ENCODE measurements at regions not wholly inside any gene's neighbourhood (a gene's known extent, or its start where the extent isn't known, plus 50 kb on each side); places are given as distances from the start of the nearest gene placed in this dataset.
"Not testable (repeated sequence)": the region's sequence is repeated elsewhere in the genome, so short reads cannot be mapped to it uniquely, and the experiment has no call there.

DNA sequence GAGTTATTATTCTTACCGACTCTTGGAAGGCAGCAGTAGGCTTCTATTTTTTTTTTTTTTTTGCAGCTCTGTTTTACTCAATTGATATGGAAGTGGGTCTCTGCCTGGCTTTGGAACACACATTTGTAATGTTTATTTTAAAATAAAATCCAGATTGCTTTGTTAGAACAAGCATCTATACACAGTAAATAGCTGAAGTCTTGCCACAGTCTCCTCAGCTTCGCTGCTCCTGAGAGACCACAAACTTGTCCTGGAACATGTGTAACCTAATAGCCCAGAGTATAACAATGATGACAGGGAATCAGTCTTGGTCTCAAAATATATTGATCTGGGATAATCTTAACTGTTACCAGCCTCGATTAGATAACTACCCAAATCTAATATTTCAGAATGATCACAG is 299.8 kb upstream of the NOX3 start:
- no peak overlapping the region for H3K27ac ChIP-seq (ENCODE audit: low read depth, low read length)
- 33 to 44% (median 36%) methylated on average over 3 of the region's 3 CpGs for WGBS, 3 donors

- H3K27ac ChIP-seq (ENCODE audit: low read depth, low read length) = not testable (repeated sequence)
- WGBS, 3 donors = 39 to 80% (median 76%) methylated on average over 3 of the region's 3 CpGs
Measured at GRCh38 chr6:155748778-155749177, 293.1 kb upstream of the NOX3 start.

GRCh38 chr6:155747491-155747890 is 291.9 kb upstream of the NOX3 start:
- WGBS, 3 donors = 48 to 82% (median 80%) methylated on average over 3 of the region's 3 CpGs

DNA sequence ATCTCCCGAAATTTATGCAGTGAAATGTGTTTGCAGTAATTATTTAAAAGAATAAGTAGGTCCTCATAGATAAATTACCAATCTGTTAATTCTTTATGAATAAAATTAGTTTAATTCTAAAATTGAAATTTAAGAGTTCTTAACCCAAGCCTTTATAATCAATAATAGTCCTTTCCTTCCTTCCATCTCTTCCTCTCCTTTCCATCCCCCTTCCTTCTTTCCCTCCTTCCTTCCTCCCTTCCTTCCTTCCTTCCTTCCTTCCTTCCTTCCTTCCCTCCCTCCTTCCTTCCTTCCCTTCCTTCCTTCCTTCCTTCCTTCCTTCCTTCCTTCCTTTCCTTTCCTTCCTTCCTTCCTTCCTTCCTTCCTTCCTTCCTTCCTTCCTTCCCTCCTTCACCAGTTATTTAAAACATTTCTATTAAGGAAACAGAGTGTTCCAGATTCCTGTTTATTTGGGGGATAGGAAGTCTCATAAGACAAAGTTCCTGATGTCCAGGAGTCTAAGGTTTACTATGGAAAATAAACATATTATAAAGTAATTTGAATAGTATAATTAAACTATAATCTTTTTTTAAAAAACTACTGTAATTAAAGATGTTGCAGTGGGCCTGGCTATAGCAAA is 285.3 kb upstream of the NOX3 start:
- 81 to 84% (median 82%) methylated on average over 1 of the region's 1 CpG for WGBS, 3 donors
- no peak overlapping the region for H3K27ac ChIP-seq (ENCODE audit: low read depth, low read length)

More at GRCh38 chr6:155747491-155747890, 291.9 kb upstream of the NOX3 start:
- no peak overlapping the region for H3K27ac ChIP-seq (ENCODE audit: low read depth, low read length)

- WGBS, 3 donors = 78 to 84% (median 82%) methylated on average over 3 of the region's 3 CpGs
- no peak overlapping the region for H3K27ac ChIP-seq (ENCODE audit: low read depth, low read length)
Measured at GRCh38 chr6:155738602-155739105, 283.0 kb upstream of the NOX3 start.

DNA sequence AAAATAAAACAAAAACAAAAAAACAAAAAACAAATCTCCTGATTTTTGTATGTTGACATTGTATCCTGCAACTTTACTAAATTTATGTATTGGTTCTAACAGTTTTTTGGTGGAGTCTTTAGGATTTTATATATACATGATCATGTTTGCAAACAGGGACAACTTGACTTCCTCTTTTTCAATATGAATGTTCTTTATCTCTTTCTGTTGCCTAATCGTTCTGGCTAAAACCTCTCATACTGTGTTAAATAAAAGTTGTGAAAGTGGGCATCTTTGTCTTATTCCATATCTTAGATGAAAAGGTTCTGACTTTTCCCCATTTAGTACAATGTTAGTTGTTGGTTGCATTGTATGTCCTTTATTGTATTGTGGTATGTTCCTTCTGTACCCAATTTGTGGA is 261.7 kb upstream of the NOX3 start:
- 47 to 59% (median 52%) methylated on average over 1 of the region's 1 CpG for WGBS, 3 donors
- H3K27ac ChIP-seq (ENCODE audit: low read depth, low read length) = no peak overlapping the region

DNA sequence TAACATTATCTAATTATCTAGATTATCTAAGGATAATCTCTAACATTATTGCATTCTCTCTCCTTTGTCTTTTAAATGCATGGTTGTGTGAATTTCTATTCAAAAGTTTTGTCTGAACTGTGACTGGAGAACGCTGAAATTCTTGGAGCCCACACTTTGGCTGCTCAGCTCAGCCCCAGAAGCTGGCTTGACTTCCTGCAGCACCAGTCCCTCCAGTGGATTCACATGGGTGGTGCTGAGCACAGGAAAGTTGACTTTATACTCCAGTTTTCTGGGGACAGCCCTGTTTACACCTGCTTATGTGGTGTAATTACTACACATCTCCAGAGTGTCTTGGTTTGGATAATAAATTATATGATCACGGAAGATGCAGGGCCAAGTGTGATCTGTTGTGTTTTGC is 255.1 kb upstream of the NOX3 start:
- WGBS, 3 donors = 41 to 64% (median 58%) methylated on average over 2 of the region's 2 CpGs
- no peak overlapping the region for H3K27ac ChIP-seq (ENCODE audit: low read depth, low read length)

GRCh38 chr6:155709262-155709661 is 253.6 kb upstream of the NOX3 start:
- 94 to 97% (median 96%) methylated on average over 10 of the region's 10 CpGs for WGBS, 3 donors

DNA sequence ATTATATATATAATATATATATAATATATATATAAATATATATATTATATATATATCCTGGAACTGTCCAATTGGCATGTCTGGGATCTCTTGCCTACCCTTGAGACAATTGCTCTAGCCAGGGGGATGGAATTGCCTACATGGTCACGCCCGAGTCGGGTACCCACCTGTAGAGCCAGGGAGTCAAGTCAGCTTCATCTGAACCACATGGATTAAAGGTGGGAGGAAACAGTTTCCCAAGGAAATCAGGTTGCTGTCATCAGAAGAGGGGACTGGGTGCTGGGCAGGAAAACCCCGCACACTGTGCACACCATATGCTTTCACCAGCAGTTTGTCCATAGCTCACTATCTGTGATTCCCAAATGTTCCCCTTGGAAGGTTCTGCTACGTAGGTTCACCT is 252.5 kb upstream of the NOX3 start:
- WGBS, 3 donors = 93 to 97% (median 96%) methylated on average over 5 of the region's 5 CpGs
- no peak overlapping the region for H3K27ac ChIP-seq (ENCODE audit: low read depth, low read length)

More at GRCh38 chr6:155709262-155709661, 253.6 kb upstream of the NOX3 start:
- no peak overlapping the region for H3K27ac ChIP-seq (ENCODE audit: low read depth, low read length)

DNA sequence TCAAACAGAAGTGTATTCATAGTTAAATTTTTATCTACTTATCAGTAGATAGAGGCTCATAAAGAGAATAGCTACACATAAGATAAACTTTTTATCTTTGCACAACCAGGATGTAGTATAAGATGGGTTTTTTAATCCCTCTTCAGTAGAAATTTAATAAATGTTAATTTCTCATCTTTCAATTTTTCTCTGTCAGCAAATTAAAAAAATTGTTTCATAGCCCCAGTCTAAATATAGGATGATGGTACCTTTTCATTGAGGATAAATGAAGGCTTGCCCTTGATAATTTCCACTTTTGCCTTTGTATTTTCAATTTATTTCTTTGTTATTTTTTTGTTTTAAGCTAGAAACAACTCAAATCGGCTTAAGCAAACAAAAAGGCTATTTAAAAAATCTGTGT is 251.2 kb upstream of the NOX3 start:
- H3K27ac ChIP-seq (ENCODE audit: low read depth, low read length) = no peak overlapping the region
- WGBS, 3 donors = 91 to 100% (median 91%) methylated on average over 1 of the region's 1 CpG

- no peak overlapping the region for H3K27ac ChIP-seq (ENCODE audit: low read depth, low read length)
- WGBS, 3 donors = 52 to 73% (median 59%) methylated on average over 2 of the region's 2 CpGs
Measured at GRCh38 chr6:155706341-155706740, 250.7 kb upstream of the NOX3 start.

DNA sequence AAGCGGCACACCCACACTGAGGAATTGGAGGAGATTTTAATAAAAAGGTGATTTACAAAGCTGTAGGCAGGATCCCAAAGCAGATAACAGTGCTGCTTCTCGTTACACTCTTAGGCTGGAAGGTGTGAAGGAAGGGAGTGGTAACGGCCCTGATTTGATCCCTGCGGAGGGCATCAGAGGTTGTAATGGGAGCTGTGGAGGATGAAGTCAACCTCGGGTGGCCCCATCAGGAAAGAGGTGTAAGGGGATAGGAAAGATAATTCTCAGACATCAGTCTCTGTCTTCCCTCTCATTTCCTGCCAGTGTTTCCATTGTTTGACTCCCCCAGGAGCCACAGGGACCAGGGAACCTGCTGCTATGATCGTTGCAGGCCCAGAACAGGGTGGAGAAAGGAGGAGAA is 245.7 kb upstream of the NOX3 start:
- no peak overlapping the region for H3K27ac ChIP-seq (ENCODE audit: low read depth, low read length)
- WGBS, 3 donors = 63 to 73% (median 64%) methylated on average over 6 of the region's 6 CpGs

- 91 to 95% (median 94%) methylated on average over 7 of the region's 7 CpGs for WGBS, 3 donors
- H3K27ac ChIP-seq (ENCODE audit: low read depth, low read length) = no peak overlapping the region
Measured at GRCh38 chr6:155695495-155695894, 239.9 kb upstream of the NOX3 start.

DNA sequence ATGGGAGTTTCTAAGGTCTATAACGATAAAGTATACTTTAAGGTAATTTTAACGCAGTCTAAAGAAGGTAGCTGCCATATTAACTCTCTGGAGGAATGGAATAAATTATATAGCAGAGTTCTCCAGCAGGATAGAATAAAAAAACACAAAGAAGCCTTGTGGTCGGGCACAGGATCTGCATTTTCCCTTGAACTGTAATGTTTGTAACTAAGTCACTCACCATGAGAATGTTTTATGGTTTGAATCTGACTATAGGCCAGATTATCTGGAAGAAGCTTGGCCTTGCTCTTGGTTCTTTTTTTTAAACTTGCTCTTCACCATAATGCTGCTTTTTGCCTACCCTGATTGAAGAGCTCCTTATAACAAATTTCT is 238.8 kb upstream of the NOX3 start:
- 40 to 92% (median 85%) methylated on average over 3 of the region's 3 CpGs for WGBS, 3 donors
- H3K27ac ChIP-seq (ENCODE audit: low read depth, low read length) = no peak overlapping the region

DNA sequence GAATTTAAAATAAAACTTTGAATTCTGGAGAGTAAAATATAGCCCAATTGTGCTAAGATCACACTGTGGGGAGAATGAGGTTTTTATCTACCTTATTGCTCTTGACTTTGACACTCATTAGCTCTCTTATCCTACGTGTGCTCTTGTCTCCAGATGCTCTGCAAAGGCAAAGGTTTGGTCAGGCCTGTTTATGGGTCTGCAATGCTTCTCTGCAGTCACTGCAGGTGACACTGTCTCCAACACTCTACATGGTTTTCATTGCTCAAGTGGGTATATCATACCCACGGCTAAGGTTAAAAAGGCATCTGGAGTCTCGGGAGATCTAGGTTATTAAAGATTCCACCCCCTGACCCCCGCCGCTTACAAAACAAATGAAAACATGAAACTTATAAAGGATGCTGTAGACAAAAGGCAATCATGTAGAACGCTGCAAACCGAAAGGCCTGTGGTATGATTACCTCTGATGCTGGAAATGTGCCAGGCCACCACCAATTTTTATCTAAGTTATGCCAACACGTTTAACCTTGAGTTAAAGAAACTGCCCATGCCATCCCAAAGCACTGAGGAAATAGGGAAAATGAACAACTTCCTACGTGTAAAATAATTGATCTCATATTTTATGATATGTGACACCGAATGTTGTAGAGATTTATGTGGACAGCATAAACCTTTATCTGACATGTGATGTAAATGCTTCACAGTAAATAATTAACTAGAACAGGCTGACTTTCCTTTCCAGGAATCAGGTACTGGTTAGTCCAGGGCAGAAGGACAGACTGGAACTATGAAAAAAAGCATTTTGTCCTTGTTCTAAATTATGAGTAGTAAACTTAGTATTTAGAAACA is 238.2 kb upstream of the NOX3 start:
- H3K27ac ChIP-seq (ENCODE audit: low read depth, low read length) = no peak overlapping the region
- WGBS, 3 donors = 34 to 84% (median 74%) methylated on average over 10 of the region's 10 CpGs

- WGBS, 3 donors = 76 to 85% (median 78%) methylated on average over 3 of the region's 3 CpGs
- no peak overlapping the region for H3K27ac ChIP-seq (ENCODE audit: low read depth, low read length)
Measured at GRCh38 chr6:155690820-155691219, 235.2 kb upstream of the NOX3 start.

- 56 to 72% (median 62%) methylated on average over 6 of the region's 6 CpGs for WGBS, 3 donors
- no peak overlapping the region for H3K27ac ChIP-seq (ENCODE audit: low read depth, low read length)
Measured at GRCh38 chr6:155687645-155688044, 232.0 kb upstream of the NOX3 start.

DNA sequence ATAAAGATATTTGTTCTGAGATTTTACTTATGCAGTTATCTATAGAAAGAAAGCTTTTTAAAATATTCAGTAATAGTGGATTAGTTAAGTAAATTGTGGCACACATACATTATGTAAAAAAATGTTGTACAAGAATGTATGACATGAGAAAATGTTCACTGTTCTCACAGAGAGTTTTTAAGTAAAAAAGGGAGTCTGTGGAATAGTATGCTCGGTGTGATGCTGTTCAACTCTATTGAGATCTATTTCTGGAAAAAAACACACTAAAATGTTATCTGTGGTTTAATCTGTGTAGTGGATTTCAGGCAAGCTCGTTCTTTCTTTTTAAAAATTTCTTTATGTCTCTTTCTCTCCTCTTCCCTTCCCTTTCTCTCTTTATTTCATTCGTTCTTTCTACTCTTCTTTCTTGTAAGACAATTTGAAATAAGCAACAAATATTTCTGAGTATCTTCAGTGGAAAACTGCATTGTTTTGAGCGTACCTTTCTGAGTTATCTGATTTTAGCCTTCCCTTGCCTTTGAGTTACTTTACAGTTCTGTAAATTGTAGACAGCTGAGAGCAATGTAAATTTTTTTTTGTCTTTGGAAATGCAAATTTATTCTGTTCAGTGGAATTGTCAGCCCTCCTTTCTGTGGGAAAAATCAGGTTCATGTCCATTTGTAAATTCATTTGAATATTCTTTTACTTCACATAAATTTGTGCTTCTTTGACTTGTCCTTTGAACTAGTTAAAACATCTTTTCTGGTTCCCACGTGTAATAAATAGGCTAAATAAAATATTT is 229.0 kb upstream of the NOX3 start:
- WGBS, 3 donors = 61 to 71% (median 67%) methylated on average over 5 of the region's 5 CpGs
- H3K27ac ChIP-seq (ENCODE audit: low read depth, low read length) = no peak overlapping the region

- no peak overlapping the region for H3K27ac ChIP-seq (ENCODE audit: low read depth, low read length)
- 46 to 67% (median 61%) methylated on average over 3 of the region's 3 CpGs for WGBS, 3 donors
Measured at GRCh38 chr6:155678361-155678760, 222.7 kb upstream of the NOX3 start.
